HFF-Myc (cell line): ENCODE measurements at regions not wholly inside any gene's neighbourhood (a gene's known extent, or its start where the extent isn't known, plus 50 kb on each side); places are given as distances from the start of the nearest gene placed in this dataset.

Experiments used
- DNase-seq: peaks from one replicate; pipeline ENCODE4 v3.0.0-alpha.2; 2011; ENCODE audit warnings: low read depth; ENCODE audit errors: extremely low read depth
- H3K4me3 ChIP-seq: replicated peaks from 2 replicates; pipeline ENCODE4 v1.5.1; 2011; ENCODE audit warnings: low read depth, mild to moderate bottlenecking, control low read depth, low read length
- TF ChIP-seq, protein P1 (sequence below): IDR thresholded peaks from 2 replicates; pipeline ENCODE4 v1.5.1; 2012; ENCODE audit warnings: mild to moderate bottlenecking, low read depth, low read length, control low read depth; ENCODE audit errors: missing control alignments

DNA sequence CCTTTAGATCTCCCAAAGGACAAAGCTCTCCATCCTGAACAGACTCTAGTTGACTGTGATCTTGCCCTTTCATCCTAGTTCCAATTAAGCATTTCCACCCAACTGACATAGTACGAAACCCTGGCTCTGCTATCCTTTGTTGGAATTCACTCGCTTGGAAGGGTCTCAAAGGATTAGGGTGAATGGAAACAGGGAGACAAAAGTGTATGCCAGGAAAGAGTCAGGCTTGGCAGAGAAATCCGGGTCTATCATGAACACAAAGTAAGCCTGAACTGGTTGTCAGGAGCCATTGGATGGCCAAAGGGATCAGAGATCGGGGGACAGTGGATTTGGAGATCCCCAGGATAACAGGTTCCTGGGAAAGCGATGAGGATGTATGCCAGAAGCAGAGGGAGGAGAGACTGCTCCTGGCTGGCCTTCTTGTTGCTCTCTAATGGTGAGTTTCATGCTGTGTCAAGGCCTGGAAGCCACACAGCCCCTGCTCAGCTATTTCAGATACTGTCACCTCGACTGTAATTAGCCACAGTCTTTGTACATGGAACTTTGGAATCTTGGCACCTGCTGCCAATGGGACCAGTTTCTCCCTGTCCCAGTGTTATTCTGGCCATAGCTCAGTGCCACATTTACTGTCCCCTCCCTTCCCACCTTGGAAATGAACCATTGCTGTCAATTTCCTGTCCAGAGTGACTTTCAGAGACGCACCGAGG is 1168.7 kb upstream of the AUTS2 start:
- TF ChIP-seq, protein P1, sequence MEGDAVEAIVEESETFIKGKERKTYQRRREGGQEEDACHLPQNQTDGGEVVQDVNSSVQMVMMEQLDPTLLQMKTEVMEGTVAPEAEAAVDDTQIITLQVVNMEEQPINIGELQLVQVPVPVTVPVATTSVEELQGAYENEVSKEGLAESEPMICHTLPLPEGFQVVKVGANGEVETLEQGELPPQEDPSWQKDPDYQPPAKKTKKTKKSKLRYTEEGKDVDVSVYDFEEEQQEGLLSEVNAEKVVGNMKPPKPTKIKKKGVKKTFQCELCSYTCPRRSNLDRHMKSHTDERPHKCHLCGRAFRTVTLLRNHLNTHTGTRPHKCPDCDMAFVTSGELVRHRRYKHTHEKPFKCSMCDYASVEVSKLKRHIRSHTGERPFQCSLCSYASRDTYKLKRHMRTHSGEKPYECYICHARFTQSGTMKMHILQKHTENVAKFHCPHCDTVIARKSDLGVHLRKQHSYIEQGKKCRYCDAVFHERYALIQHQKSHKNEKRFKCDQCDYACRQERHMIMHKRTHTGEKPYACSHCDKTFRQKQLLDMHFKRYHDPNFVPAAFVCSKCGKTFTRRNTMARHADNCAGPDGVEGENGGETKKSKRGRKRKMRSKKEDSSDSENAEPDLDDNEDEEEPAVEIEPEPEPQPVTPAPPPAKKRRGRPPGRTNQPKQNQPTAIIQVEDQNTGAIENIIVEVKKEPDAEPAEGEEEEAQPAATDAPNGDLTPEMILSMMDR, result no peak
- H3K4me3 ChIP-seq, result no peak overlapping the region
- DNase-seq, result no peak

DNA sequence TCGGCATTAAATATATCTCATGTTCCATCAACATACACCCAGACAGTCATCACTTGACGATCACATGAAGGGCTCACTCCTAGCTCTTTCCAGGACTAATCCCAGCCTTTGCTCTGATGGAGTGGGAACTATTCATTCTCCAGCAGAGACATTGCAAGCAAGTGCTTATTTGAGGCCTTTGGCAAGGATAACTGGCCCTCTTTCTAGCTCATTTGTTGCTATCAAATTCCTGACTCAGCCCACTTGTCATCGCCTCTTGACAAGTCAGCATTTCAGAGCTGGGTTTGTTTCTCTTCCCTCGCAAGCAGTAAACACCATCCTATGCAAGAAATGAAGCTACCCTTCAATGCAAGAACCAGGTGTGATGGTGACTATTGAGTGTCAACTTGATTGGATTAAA is 1165.7 kb upstream of the AUTS2 start:
- TF ChIP-seq, protein P1, result no peak
- no peak overlapping the region for H3K4me3 ChIP-seq
- no peak for DNase-seq

DNA sequence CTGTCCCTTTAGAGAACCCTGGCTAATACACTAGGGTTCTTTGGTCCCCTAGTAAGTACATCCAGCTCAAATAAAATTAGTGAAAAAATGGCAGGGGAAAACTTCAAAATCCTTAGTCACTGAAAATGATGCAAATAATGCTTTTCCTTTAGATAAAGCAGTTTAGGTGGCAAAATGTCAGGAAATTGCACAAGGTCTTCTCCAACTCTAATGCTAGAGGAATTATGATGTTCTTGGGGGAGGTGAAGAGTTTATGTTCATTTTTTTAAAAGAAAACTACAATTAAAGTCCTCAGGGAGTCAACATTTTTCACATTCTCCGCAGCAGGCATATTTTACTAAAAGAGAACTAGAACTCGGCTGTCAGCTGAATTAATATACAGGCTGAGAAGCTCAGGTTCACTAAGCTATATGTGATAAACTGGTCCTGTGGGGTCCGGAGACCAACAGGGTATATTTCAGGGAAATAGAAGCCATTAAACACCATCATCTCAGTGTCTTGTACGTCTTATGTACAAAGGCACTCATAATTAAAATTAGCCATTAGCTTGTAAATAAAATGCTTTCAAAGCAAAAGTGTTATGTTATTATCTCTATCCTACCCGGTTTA is 1164.7 kb upstream of the AUTS2 start:
- H3K4me3 ChIP-seq, result no peak overlapping the region
- TF ChIP-seq, protein P1, result no peak
- DNase-seq, result no peak

DNA sequence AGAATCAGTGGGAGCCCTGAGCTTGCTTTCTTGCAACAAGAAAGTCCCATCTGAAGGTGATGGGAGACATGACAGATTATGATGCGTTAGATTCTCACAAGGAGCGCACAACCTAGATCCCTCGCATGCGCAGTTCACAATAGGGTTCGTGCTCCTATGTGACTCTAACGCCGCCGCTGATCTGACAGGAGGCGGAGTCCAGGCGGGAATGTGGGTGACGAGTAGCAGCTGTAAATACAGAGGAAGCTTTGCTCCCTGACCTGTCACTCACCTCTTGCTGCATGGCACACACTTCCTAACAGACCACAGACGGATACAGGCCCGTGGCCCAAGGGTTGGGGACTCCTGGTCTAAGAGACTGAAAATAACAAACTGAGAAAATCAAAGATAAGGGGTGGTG is 1163.4 kb upstream of the AUTS2 start:
- TF ChIP-seq, protein P1, result no peak
- no peak for DNase-seq
- no peak overlapping the region for H3K4me3 ChIP-seq

DNA sequence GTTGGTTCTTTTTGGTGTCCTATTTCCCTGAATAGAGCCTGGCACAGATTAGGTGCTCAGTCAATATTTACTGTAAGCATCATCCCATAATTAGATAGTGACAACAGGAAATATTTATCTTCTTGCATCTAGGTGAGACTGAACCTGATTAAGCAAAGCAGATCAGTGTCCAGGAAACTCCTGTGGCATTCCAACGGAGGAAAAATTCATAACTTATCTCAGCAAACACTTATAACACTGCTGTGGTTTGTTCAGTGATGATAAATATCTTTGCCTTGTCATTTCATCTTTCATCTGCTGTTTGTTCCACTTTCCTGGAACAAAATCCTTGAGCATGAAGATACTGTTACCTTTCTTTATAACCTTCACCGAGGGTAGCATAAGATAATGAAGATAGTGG is 1160.3 kb upstream of the AUTS2 start:
- TF ChIP-seq, protein P1, result no peak
- H3K4me3 ChIP-seq, result no peak overlapping the region
- no peak for DNase-seq

DNA sequence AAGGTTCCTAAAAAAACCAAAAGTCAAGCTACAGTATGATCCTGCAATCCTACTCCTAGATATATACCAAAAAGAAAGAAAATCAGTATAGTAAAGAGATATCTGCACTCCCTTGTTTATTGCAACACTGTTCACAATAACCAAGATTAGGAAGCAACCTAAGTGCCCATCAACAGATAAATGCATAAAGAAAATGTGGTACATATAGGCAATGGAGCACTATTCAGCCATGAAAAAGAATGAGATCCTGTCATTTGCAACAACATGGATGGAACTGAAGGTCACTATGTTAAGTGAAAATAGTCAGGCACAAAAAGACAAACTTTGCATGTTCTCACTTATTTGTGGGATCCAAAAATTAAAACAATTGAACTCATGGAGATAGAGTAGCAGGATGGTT is 1159.5 kb upstream of the AUTS2 start:
- no peak for DNase-seq
- H3K4me3 ChIP-seq, result no peak overlapping the region
- TF ChIP-seq, protein P1, result no peak
